Colonic mucosa (tissue), 4 donors: ENCODE measurements at regions not wholly inside any gene's neighbourhood (a gene's known extent, or its start where the extent isn't known, plus 50 kb on each side); places are given as distances from the start of the nearest gene placed in this dataset.

Experiments used
- DNase-seq: peaks from one replicate; pipeline ENCODE4 v3.0.0-alpha.2; 2020
- H3K27ac ChIP-seq: fragments of 200-600 bp; one replicate; pipeline ENCODE4 v1.8.0; 2021
- H3K27me3 ChIP-seq: fragments of 200-600 bp; one replicate; pipeline ENCODE4 v1.8.0; 2021
- H3K36me3 ChIP-seq: fragments of 200-600 bp; one replicate; pipeline ENCODE4 v1.8.0; 2021
- H3K4me1 ChIP-seq: fragments of 200-600 bp; one replicate; pipeline ENCODE4 v1.8.0; 2021; ENCODE audit warnings: mild to moderate bottlenecking
- H3K4me3 ChIP-seq: fragments of 200-600 bp; one replicate; pipeline ENCODE4 v1.8.0; 2021
- H3K9ac ChIP-seq, 2 donors: one replicate each; pipeline ENCODE4 v1.7.0; 2013; ENCODE audit warnings: control low read depth in 2 of 2, low read depth in 2 of 2, low read length in 2 of 2
- H3K9me3 ChIP-seq: fragments of 200-600 bp; one replicate; pipeline ENCODE4 v1.8.0; 2021
- CTCF ChIP-seq: fragments of 200-600 bp; IDR thresholded peaks from one replicate; pipeline ENCODE4 v1.8.0; 2022; ENCODE audit warnings: antibody characterized with exemption, mild to moderate bottlenecking
- intact Hi-C: fragments of 100-400 bp; cut with DNase I; formaldehyde crosslinking; loops from one replicate; pipeline ENCODE4 v1.14.1; 2022
- donor health status: healthy.
- donor health status: DM: no; HTN: no; CAD: no.
- donor health status: DM: no; HTN: no; CAD: no.

DNA sequence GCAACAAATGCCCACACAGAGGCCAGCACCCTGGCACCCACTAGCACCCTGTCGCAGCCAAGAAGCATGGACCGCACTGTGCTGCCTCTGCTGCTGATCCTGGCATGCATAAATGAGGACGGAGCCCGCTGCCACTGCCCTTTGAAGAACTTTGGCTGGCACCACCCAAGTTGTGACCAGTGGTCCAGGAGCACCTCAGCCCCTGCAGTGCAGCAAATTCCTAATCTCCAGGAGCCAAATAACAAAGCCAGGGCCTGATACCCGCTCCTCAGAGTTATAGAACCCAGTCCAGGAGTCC, 807.2 kb downstream of the GLUD2 start:
- no peaks in the 10 kb centered on the region for H3K9me3 ChIP-seq
- no peaks in the 10 kb centered on the region for H3K27me3 ChIP-seq
- DNase-seq, result no peak
- H3K36me3 ChIP-seq, result no peaks in the 10 kb centered on the region
- intact Hi-C loops, result no loop called here
- no peak overlapping the region for H3K27ac ChIP-seq
- no peaks in the 10 kb centered on the region for H3K4me1 ChIP-seq
- no peak overlapping the region for H3K4me3 ChIP-seq
- no peak overlapping the region for H3K9ac ChIP-seq
- TF ChIP-seq CTCF, result no peak

DNA sequence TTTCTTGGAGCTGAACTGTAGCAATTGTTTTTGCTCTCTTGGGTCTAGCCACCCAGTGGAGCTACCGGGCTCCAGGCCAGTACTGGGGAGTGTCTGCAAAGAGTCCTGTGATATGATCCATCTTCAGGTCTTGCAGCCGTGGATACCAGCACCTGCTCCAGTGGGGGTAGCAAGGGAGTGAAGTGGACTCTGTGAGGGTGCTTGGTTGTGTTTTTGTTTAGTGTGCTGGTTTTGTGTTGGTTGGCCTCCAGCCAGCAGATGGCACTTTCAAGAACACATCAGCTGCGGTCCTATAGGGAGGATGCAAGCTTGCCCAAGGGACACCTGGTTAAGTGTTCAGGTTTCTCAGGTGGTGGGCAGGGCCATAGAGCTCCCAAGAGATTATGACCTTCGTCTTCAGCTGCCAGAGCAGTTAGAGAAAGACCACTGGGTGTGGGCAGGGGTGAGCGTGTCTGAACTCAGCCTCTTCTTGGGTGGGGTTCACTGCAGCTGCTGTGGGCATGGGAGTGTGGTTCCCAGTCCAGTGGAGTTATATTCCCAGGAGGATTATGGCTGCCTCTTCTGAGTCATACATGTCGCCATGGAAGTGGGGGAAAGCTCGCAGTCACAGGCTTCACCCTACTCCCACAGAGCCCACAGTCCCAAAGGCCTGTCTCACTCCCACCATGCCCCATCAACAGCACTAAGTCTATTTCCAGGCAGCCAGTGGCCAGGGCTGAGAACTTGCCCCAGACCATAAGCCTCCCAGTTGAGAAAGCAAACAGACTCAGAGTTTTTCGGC, 811.6 kb downstream of the GLUD2 start:
- Histone ChIP-seq H3K4me1 (no peaks in the 10 kb centered on the region), H3K9ac (no peak overlapping the region), H3K9me3 (no peaks in the 10 kb centered on the region), H3K27me3 (no peaks in the 10 kb centered on the region), H3K36me3 (no peaks in the 10 kb centered on the region), H3K27ac (no peak overlapping the region), H3K4me3 (no peak overlapping the region)
- no peak for DNase-seq
- TF ChIP-seq CTCF, result no peak
- intact Hi-C loops, result no loop called here

GRCh38 chrX:121863976-121864375, 816.6 kb downstream of the GLUD2 start:
- no peak for TF ChIP-seq CTCF
- no peak for DNase-seq
- Histone ChIP-seq H3K27me3 (no peaks in the 10 kb centered on the region), H3K9ac (no peak overlapping the region), H3K27ac (no peak overlapping the region), H3K9me3 (no peaks in the 10 kb centered on the region), H3K4me3 (no peak overlapping the region), H3K4me1 (no peaks in the 10 kb centered on the region), H3K36me3 (no peaks in the 10 kb centered on the region)
- intact Hi-C loops, result no loop called here

- no peaks in the 10 kb centered on the region for H3K27me3 ChIP-seq
- H3K9me3 ChIP-seq, result no peaks in the 10 kb centered on the region
- H3K27ac ChIP-seq, result no peak overlapping the region
- no peak for TF ChIP-seq CTCF
- no peak overlapping the region for H3K4me3 ChIP-seq
- no peaks in the 10 kb centered on the region for H3K36me3 ChIP-seq
- no peak for DNase-seq
- H3K4me1 ChIP-seq, result no peaks in the 10 kb centered on the region
- intact Hi-C loops, result no loop called here
- no peak overlapping the region for H3K9ac ChIP-seq
These were observed 817.2 kb downstream of the GLUD2 start for GRCh38 chrX:121864561-121864960.

- no peak for DNase-seq
- intact Hi-C loops, result no loop called here
- H3K9me3 ChIP-seq, result no peaks in the 10 kb centered on the region
- no peak overlapping the region for H3K27ac ChIP-seq
- no peaks in the 10 kb centered on the region for H3K4me1 ChIP-seq
- TF ChIP-seq CTCF, result no peak
- H3K9ac ChIP-seq, result no peak overlapping the region
- no peaks in the 10 kb centered on the region for H3K27me3 ChIP-seq
- no peaks in the 10 kb centered on the region for H3K36me3 ChIP-seq
- H3K4me3 ChIP-seq, result no peak overlapping the region
These were observed 822.6 kb downstream of the GLUD2 start for GRCh38 chrX:121869876-121870477.
